ENCODE measurements at regions not wholly inside any gene's neighbourhood (a gene's known extent, or its start where the extent isn't known, plus 50 kb on each side); places are given as distances from the start of the nearest gene placed in this dataset.

- no peaks in the 10 kb centered on the region for H3K27me3 ChIP-seq
- H3K4me3 ChIP-seq = no peak overlapping the region
- TF ChIP-seq CTCF (IDR thresholded peaks at IDR 0.05) = no peak
- no peaks in the 10 kb centered on the region for H3K4me1 ChIP-seq
- peaks cover 4 to 11% of the 10 kb centered on the region in 2 donors for H3K9me3 ChIP-seq
- no peak overlapping the region for H3K27ac ChIP-seq
- no peak for DNase-seq (ENCODE audit: low spot score in 2 of 2)
- H3K36me3 ChIP-seq = no peaks in the 10 kb centered on the region
- intact Hi-C loops (cut with DNase I; ENCODE audit: low total_unique reads) = no loop called here
Measured at GRCh38 chr6:156583083-156583482, 194.1 kb upstream of the ARID1B start.

DNA sequence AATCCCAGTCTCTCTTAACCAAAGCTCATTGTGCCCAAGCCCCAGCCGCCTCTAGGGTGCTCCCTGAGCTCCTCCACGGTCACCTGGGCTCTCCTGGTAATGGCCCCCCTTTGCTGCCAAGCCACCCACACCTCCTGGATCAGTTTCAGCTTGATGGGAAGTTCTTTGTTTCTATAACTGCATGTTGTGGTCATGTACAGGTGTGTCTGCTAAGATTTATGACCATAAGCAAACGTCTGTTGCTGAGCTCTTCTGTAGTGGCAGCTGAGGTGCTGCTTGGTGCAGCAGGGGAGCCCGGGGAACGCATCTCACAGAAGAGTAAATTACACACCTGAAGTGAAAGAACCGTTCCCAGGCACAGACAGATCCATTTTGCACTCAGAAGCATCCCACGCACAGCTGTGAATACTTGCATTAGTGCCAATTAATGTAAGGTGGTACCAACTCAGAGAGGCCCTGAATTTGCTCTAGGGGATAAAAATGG, 194.6 kb upstream of the ARID1B start:
- H3K9me3 ChIP-seq = peaks cover 6 to 17% of the 10 kb centered on the region in 2 donors
- intact Hi-C loops (cut with DNase I; ENCODE audit: low total_unique reads) = no loop called here
- no peaks in the 10 kb centered on the region for H3K36me3 ChIP-seq
- TF ChIP-seq CTCF (IDR thresholded peaks at IDR 0.05) (no peak), POLR2AphosphoS5 (IDR thresholded peaks at IDR 0.05) (no peak), POLR2A (IDR thresholded peaks at IDR 0.05) (no peak)
- H3K27me3 ChIP-seq = no peaks in the 10 kb centered on the region
- no peak for DNase-seq (ENCODE audit: low spot score in 2 of 2)
- H3K4me1 ChIP-seq = no peaks in the 10 kb centered on the region
- no peak overlapping the region for H3K27ac ChIP-seq
- peak overlapping the region in 1 of 3 donors; percentile 28 for H3K4me3 ChIP-seq

GRCh38 chr6:156579564-156579963, 197.6 kb upstream of the ARID1B start:
- Histone ChIP-seq H3K4me3 (no peak overlapping the region), H3K27ac (no peak overlapping the region), H3K27me3 (no peaks in the 10 kb centered on the region), H3K4me1 (no peaks in the 10 kb centered on the region), H3K36me3 (no peaks in the 10 kb centered on the region), H3K9me3 (peaks cover 11 to 31% of the 10 kb centered on the region in 2 donors)
- TF ChIP-seq POLR2AphosphoS5 (IDR thresholded peaks at IDR 0.05) = no peak
- TF ChIP-seq POLR2A (IDR thresholded peaks at IDR 0.05) = no peak
- TF ChIP-seq CTCF (IDR thresholded peaks at IDR 0.05) = no peak
- intact Hi-C loops (cut with DNase I; ENCODE audit: low total_unique reads) = no loop called here
- no peak for DNase-seq (ENCODE audit: low spot score in 2 of 2)

- H3K27me3 ChIP-seq = no peaks in the 10 kb centered on the region
- no peak overlapping the region for H3K27ac ChIP-seq
- TF ChIP-seq POLR2AphosphoS5 (IDR thresholded peaks at IDR 0.05) = no peak
- no peak for TF ChIP-seq POLR2A (IDR thresholded peaks at IDR 0.05)
- TF ChIP-seq CTCF (IDR thresholded peaks at IDR 0.05) = no peak
- H3K9me3 ChIP-seq = peaks cover 11 to 31% of the 10 kb centered on the region in 2 donors
- H3K4me3 ChIP-seq = no peak overlapping the region
- H3K4me1 ChIP-seq = no peaks in the 10 kb centered on the region
- no peak for DNase-seq (ENCODE audit: low spot score in 2 of 2)
- intact Hi-C loops (cut with DNase I; ENCODE audit: low total_unique reads) = no loop called here
- H3K36me3 ChIP-seq = no peaks in the 10 kb centered on the region
Measured at GRCh38 chr6:156577749-156578148, 199.4 kb upstream of the ARID1B start.

GRCh38 chr6:156575361-156575760, 201.8 kb upstream of the ARID1B start:
- H3K4me1 ChIP-seq = no peaks in the 10 kb centered on the region
- H3K9me3 ChIP-seq = peaks cover 11 to 31% of the 10 kb centered on the region in 2 donors
- H3K36me3 ChIP-seq = no peaks in the 10 kb centered on the region
- no peak for DNase-seq (ENCODE audit: low spot score in 2 of 2)
- H3K27ac ChIP-seq = no peak overlapping the region
- H3K27me3 ChIP-seq = no peaks in the 10 kb centered on the region
- no peak overlapping the region for H3K4me3 ChIP-seq
- TF ChIP-seq POLR2AphosphoS5 (IDR thresholded peaks at IDR 0.05) (no peak), POLR2A (IDR thresholded peaks at IDR 0.05) (no peak), CTCF (IDR thresholded peaks at IDR 0.05) (no peak)
- intact Hi-C loops (cut with DNase I; ENCODE audit: low total_unique reads) = no loop called here

Measured in breast epithelium (tissue), 4 donors.